BLaER1 (cell line): ENCODE measurements at regions not wholly inside any gene's neighbourhood (a gene's known extent, or its start where the extent isn't known, plus 50 kb on each side); places are given as distances from the start of the nearest gene placed in this dataset.
"Not testable (repeated sequence)": the region's sequence is repeated elsewhere in the genome, so short reads cannot be mapped to it uniquely, and the experiment has no call there.

Experiments used
- H3K27ac ChIP-seq: shearing (Covaris generic); formaldehyde crosslinking; 2 replicates; pipeline ENCODE4 v1.8.1; 2022
- H3K27me3 ChIP-seq: shearing (Covaris generic); formaldehyde crosslinking; 2 replicates; pipeline ENCODE4 v1.8.1; 2022
- H3K36me3 ChIP-seq: shearing (Covaris generic); formaldehyde crosslinking; 2 replicates; pipeline ENCODE4 v1.8.1; 2022
- H3K4me1 ChIP-seq: shearing (Covaris generic); formaldehyde crosslinking; 2 replicates; pipeline ENCODE4 v1.8.1; 2022
- H3K4me2 ChIP-seq: shearing (Covaris generic); formaldehyde crosslinking; 2 replicates; pipeline ENCODE4 v1.8.1; 2022
- H3K4me3 ChIP-seq: shearing (Covaris generic); formaldehyde crosslinking; 2 replicates; pipeline ENCODE4 v1.8.1; 2022
- H3K9ac ChIP-seq: shearing (Covaris generic); formaldehyde crosslinking; 2 replicates; pipeline ENCODE4 v1.8.1; 2022
- H3K9me3 ChIP-seq: shearing (Covaris generic); formaldehyde crosslinking; 2 replicates; pipeline ENCODE4 v1.8.1; 2022
- H4K20me1 ChIP-seq: shearing (Covaris generic); formaldehyde crosslinking; 2 replicates; pipeline ENCODE4 v1.8.1; 2022
- Cebpa-rat ChIP-seq: shearing (Covaris generic); IDR thresholded peaks from 2 replicates; pipeline ENCODE4 v1.8.1; 2022

DNA sequence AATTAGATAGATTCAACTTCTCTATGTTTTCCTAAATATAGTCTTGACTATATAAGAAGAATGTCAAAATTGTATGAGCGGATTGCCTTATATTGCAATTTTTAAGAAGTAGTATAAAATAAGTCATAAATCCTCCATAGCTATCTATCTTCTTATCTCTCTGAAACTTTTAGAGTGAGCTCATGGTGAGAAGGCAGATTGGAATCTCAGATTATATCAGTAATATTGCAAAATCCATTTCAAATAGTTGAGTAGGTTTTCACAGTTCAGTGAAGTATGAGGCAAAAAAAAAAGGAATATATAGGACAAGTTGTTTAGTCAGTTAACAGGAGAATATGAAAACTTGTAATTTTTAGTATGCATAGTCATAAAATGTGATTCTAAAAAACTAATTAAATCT is 156.4 kb downstream of the FAM174A start:
- no peaks in the 10 kb centered on the region for H3K36me3 ChIP-seq
- no peaks in the 10 kb centered on the region for H3K27me3 ChIP-seq
- no peak for TF ChIP-seq Cebpa-rat
- H3K9me3 ChIP-seq: peaks cover 5% of the 10 kb centered on the region; the same call in 1 of the 2 replicates
- H4K20me1 ChIP-seq: no peaks in the 10 kb centered on the region
- H3K4me3 ChIP-seq: no peak overlapping the region
- no peak overlapping the region for H3K4me2 ChIP-seq
- no peak overlapping the region for H3K9ac ChIP-seq
- H3K27ac ChIP-seq: no peak overlapping the region
- H3K4me1 ChIP-seq: no peaks in the 10 kb centered on the region

GRCh38 chr5:100693481-100693880 is 158.3 kb downstream of the FAM174A start:
- Histone ChIP-seq H3K4me1 (no peaks in the 10 kb centered on the region), H3K9ac (no peak overlapping the region), H3K9me3 (peaks cover 5% of the 10 kb centered on the region; the same call in 1 of the 2 replicates), H3K27ac (no peak overlapping the region), H4K20me1 (no peaks in the 10 kb centered on the region), H3K27me3 (no peaks in the 10 kb centered on the region), H3K4me3 (no peak overlapping the region), H3K4me2 (no peak overlapping the region), H3K36me3 (no peaks in the 10 kb centered on the region)
- TF ChIP-seq Cebpa-rat: no peak

GRCh38 chr5:100694100-100694499 is 158.9 kb downstream of the FAM174A start:
- H3K4me3 ChIP-seq: no peak overlapping the region
- H3K4me1 ChIP-seq: no peaks in the 10 kb centered on the region
- no peak for TF ChIP-seq Cebpa-rat
- H3K36me3 ChIP-seq: no peaks in the 10 kb centered on the region
- no peak overlapping the region for H3K4me2 ChIP-seq
- H3K27ac ChIP-seq: no peak overlapping the region
- no peaks in the 10 kb centered on the region; the same call in 1 of the 2 replicates for H3K9me3 ChIP-seq
- no peaks in the 10 kb centered on the region for H4K20me1 ChIP-seq
- no peaks in the 10 kb centered on the region for H3K27me3 ChIP-seq
- H3K9ac ChIP-seq: no peak overlapping the region

- no peak overlapping the region for H3K4me2 ChIP-seq
- H3K9me3 ChIP-seq: no peaks in the 10 kb centered on the region
- H3K36me3 ChIP-seq: no peaks in the 10 kb centered on the region
- no peak for TF ChIP-seq Cebpa-rat
- no peak overlapping the region for H3K4me3 ChIP-seq
- no peak overlapping the region for H3K27ac ChIP-seq
- no peaks in the 10 kb centered on the region for H3K4me1 ChIP-seq
- H3K9ac ChIP-seq: no peak overlapping the region
- H4K20me1 ChIP-seq: no peaks in the 10 kb centered on the region
- no peaks in the 10 kb centered on the region for H3K27me3 ChIP-seq
Observed at GRCh38 chr5:100697970-100698369, 162.8 kb downstream of the FAM174A start.

- Histone ChIP-seq H3K9ac (no peak overlapping the region), H3K27me3 (no peaks in the 10 kb centered on the region), H3K27ac (no peak overlapping the region), H3K4me2 (no peak overlapping the region), H3K9me3 (no peaks in the 10 kb centered on the region), H3K4me1 (no peaks in the 10 kb centered on the region), H3K36me3 (no peaks in the 10 kb centered on the region), H3K4me3 (no peak overlapping the region), H4K20me1 (no peaks in the 10 kb centered on the region)
- TF ChIP-seq Cebpa-rat: no peak
Observed at GRCh38 chr5:100706776-100707175, 171.6 kb downstream of the FAM174A start.

GRCh38 chr5:100708645-100709171 is 173.5 kb downstream of the FAM174A start:
- no peaks in the 10 kb centered on the region for H4K20me1 ChIP-seq
- H3K27ac ChIP-seq: no peak overlapping the region
- H3K4me3 ChIP-seq: no peak overlapping the region
- no peak overlapping the region for H3K4me2 ChIP-seq
- no peaks in the 10 kb centered on the region for H3K36me3 ChIP-seq
- no peaks in the 10 kb centered on the region for H3K27me3 ChIP-seq
- no peaks in the 10 kb centered on the region for H3K9me3 ChIP-seq
- no peak overlapping the region for H3K9ac ChIP-seq
- TF ChIP-seq Cebpa-rat: no peak
- H3K4me1 ChIP-seq: no peaks in the 10 kb centered on the region

GRCh38 chr5:100709771-100710170 is 174.6 kb downstream of the FAM174A start:
- H3K27ac ChIP-seq: no peak overlapping the region
- H3K27me3 ChIP-seq: no peaks in the 10 kb centered on the region
- H3K9me3 ChIP-seq: no peaks in the 10 kb centered on the region
- H3K4me3 ChIP-seq: no peak overlapping the region
- no peaks in the 10 kb centered on the region for H4K20me1 ChIP-seq
- H3K4me2 ChIP-seq: no peak overlapping the region
- TF ChIP-seq Cebpa-rat: no peak
- no peaks in the 10 kb centered on the region for H3K36me3 ChIP-seq
- no peaks in the 10 kb centered on the region for H3K4me1 ChIP-seq
- H3K9ac ChIP-seq: no peak overlapping the region

- H3K36me3 ChIP-seq, H4K20me1 ChIP-seq, H3K4me1 ChIP-seq, H3K9me3 ChIP-seq, H3K4me3 ChIP-seq, H3K27ac ChIP-seq, H3K9ac ChIP-seq, H3K27me3 ChIP-seq, H3K4me2 ChIP-seq: not testable (repeated sequence)
Observed at GRCh38 chr5:100714780-100715179, 179.6 kb downstream of the FAM174A start.

DNA sequence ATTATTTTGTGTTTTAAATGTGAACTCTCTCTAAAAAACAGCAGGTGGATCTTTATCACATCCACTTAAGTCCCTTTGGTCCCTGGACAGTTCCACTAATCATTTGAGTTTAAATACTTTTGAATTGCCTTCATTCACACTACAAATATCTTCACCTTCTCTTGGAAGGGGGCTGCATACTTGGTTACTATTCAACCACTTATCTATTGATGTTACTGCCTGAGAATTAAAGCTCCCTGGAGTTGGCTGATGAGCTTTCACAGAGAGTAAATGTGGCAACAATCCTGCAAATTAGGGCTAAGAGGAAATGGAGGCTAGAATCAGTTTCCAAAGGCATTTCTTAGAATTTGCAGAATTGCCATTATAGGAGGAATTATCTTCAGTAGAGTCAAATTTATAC is 180.4 kb downstream of the ST8SIA4 start:
- H3K4me3 ChIP-seq: no peak overlapping the region
- no peaks in the 10 kb centered on the region for H4K20me1 ChIP-seq
- no peak overlapping the region for H3K27ac ChIP-seq
- H3K27me3 ChIP-seq: no peaks in the 10 kb centered on the region
- no peaks in the 10 kb centered on the region for H3K4me1 ChIP-seq
- no peak overlapping the region for H3K9ac ChIP-seq
- no peak overlapping the region for H3K4me2 ChIP-seq
- H3K36me3 ChIP-seq: no peaks in the 10 kb centered on the region
- no peak for TF ChIP-seq Cebpa-rat
- no peaks in the 10 kb centered on the region for H3K9me3 ChIP-seq

- Histone ChIP-seq H3K27me3 (no peaks in the 10 kb centered on the region), H4K20me1 (no peaks in the 10 kb centered on the region), H3K9me3 (no peaks in the 10 kb centered on the region), H3K4me2 (no peak overlapping the region), H3K9ac (no peak overlapping the region), H3K27ac (no peak overlapping the region), H3K36me3 (no peaks in the 10 kb centered on the region), H3K4me3 (no peak overlapping the region), H3K4me1 (no peaks in the 10 kb centered on the region)
- no peak for TF ChIP-seq Cebpa-rat
Observed at GRCh38 chr5:100723229-100723628, 179.9 kb downstream of the ST8SIA4 start.

DNA sequence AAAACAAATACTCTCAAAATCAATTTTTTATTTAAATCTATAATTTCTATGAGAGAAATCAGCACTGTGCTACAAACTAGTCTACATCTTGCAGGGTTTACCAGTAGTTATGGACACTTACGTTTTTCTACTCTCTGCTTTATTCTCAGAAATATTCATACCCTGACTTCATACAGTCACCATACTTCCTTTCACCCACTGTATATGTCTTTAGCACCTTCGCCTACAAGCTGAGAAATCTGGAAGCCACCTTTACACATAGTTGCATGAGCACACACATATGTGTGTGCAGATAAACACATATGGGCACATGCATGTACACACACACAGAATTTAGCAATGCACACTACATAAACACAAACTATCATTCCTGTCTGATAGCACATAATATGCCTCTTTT is 177.0 kb downstream of the ST8SIA4 start:
- Histone ChIP-seq H3K9ac (no peak overlapping the region), H3K4me3 (no peak overlapping the region), H3K9me3 (no peaks in the 10 kb centered on the region), H4K20me1 (no peaks in the 10 kb centered on the region), H3K36me3 (no peaks in the 10 kb centered on the region), H3K27ac (no peak overlapping the region), H3K27me3 (no peaks in the 10 kb centered on the region), H3K4me2 (no peak overlapping the region), H3K4me1 (no peaks in the 10 kb centered on the region)
- TF ChIP-seq Cebpa-rat: no peak
